ENCODE measurements at regions not wholly inside any gene's neighbourhood (a gene's known extent, or its start where the extent isn't known, plus 50 kb on each side); places are given as distances from the start of the nearest gene placed in this dataset.

DNA sequence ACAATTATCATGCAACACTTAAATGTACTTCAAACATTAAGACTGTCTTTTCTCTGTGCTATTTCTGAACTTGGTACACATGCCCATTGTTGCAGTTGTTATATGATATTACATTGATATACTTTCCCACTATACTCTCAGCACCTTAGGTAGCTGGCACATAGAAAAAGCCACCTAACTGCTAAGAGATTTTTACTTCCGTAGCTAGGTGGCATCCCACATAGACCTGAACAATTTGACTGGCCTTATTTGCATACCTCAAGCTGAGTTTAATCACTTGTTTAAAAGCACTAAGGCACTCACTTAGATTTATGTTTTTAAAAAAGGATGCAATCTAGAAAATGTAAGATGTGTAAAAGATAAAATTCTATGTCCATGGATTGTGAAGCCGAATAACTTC lies 194.2 kb downstream of the POU4F1 start:
- DNase-seq (ENCODE audit: low read depth): no peak
- TF ChIP-seq, protein P1, sequence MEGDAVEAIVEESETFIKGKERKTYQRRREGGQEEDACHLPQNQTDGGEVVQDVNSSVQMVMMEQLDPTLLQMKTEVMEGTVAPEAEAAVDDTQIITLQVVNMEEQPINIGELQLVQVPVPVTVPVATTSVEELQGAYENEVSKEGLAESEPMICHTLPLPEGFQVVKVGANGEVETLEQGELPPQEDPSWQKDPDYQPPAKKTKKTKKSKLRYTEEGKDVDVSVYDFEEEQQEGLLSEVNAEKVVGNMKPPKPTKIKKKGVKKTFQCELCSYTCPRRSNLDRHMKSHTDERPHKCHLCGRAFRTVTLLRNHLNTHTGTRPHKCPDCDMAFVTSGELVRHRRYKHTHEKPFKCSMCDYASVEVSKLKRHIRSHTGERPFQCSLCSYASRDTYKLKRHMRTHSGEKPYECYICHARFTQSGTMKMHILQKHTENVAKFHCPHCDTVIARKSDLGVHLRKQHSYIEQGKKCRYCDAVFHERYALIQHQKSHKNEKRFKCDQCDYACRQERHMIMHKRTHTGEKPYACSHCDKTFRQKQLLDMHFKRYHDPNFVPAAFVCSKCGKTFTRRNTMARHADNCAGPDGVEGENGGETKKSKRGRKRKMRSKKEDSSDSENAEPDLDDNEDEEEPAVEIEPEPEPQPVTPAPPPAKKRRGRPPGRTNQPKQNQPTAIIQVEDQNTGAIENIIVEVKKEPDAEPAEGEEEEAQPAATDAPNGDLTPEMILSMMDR (IDR thresholded peaks at IDR 0.05; ENCODE audit: insufficient read depth, low read depth, low read length): no peak
- H3K4me3 ChIP-seq (ENCODE audit: low read depth, low read length): no peak overlapping the region

DNA sequence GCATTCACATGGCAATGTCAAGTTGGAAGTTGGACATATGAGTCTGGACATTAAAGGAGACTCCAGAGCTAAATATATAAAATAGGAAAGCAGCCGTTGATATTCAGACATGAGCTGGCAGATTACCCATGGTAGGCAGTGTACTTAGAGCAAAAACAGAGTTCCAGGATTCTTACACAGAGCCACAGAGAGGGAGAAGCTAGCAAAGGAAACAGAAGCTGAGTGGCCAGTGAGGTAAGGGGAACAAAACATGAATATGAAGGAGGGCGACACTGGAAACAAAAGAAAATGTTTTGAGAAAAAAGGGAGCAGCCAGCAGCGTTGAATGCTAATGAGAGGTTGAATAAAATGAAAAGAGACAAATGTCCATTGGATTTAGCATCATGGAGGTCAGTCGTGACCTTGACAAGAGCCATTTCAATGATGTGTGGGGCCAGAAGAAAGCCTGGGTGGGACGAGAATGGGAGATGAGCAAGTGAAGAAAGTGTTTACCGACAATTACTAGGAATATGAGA lies 198.4 kb downstream of the POU4F1 start:
- TF ChIP-seq, protein P1 (IDR thresholded peaks at IDR 0.05; ENCODE audit: insufficient read depth, low read depth, low read length): no peak
- no peak for DNase-seq (ENCODE audit: low read depth)
- H3K4me3 ChIP-seq (ENCODE audit: low read depth, low read length): no peak overlapping the region

DNA sequence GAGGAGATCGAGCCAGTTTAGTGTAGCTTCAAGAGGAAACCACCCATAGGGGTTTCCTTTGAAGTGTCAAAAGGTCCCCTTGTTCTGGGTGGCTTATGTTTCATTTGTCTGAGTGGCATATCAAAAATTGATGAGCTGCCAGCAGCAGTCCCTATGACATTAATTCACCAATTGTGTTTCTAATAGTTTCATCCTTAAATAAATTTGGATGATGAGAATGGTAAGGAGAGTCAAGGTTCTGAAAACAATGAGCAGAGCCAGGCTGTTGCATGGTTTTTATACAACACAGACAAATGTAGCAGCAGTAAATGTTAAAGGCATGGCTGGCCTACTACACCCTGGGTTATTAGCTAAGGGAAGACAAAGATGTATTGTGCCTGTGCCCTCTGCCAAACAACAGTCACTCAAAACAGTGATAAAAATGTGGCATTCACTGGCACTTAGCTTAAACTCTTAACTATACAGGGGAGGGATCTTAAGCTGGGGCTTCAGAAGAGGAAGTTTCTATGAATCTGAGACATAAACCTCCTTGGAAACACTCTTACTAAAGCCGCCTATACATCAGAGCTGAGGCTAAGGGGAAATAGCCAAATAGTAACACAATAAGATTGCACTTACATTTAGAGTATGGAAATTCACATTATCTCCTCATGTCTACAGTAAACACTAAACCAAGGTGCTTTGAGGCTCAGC lies 200.5 kb downstream of the POU4F1 start:
- no peak for DNase-seq (ENCODE audit: low read depth)
- TF ChIP-seq, protein P1 (IDR thresholded peaks at IDR 0.05; ENCODE audit: insufficient read depth, low read depth, low read length): no peak
- H3K4me3 ChIP-seq (ENCODE audit: low read depth, low read length): no peak overlapping the region

DNA sequence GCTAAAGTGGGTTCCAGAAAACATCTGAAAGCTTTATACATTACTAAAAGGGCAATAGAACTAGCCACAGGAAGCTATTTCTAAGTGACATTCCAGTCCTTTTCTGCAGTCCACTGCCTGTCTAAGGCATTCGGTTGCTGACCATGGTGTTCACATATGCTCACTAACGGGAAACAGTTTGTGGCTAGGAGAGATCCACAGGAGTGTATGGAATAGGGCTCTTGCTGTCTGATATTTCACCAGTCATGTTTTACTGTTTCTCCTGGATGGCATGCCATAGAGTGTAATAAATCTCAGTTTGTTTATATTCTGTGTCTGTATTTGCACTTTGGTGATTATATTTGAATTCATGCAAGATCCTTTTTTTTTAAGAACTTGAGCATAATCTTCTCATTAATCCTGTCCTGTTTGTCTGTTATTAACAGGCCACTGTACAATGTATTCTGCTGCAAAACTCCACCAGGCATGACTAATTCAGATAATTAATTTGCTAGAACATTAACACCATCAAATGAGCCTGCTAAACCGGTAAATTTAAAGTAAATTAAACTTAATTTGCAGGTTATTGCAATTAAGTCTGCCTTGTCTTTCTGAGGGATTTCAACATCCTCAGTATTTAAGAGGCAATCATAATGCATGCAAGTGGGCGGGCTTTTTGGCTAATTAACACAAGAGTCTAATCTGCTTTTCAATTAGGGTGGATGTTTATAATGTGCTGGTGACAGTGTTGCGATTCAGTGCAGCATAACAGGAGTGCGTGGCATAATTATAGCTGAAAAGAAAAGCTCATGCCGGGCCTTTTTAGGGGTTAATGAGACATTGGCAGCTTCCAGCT lies 201.3 kb downstream of the POU4F1 start:
- TF ChIP-seq, protein P1 (IDR thresholded peaks at IDR 0.05; ENCODE audit: insufficient read depth, low read depth, low read length): no peak
- no peak overlapping the region for H3K4me3 ChIP-seq (ENCODE audit: low read depth, low read length)
- no peak for DNase-seq (ENCODE audit: low read depth)

DNA sequence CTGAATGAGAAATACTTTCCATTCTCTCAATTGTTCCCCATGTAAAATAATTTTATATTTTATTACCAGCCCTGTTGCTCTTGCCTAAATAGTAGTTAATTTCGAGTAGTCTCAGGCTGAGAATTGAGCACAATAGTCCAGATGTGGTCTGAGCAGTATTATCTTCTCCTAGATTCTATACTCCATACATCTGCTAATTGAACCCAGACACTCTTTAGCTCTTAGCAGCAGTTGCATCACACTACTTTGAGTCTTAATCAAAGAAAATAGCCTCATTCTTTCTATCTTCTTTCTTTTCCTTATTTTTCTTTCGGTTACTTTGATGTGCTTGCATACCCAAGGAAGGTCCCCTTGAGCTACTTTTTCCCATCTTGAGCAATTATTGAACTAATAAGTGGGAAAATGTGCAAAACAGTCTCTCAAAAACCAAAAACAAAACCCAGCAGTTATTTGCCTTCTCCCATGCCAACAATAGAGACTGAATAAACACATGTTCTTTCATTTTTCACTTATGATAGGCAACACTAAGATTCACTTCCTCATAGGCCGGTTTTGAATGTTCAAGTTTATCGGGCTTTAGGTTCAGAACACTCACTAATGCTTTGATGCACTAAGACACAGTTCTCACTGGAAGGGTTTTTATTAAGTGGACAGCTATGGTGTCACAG lies 204.5 kb downstream of the POU4F1 start:
- H3K4me3 ChIP-seq (ENCODE audit: low read depth, low read length): no peak overlapping the region
- DNase-seq (ENCODE audit: low read depth): no peak
- TF ChIP-seq, protein P1 (IDR thresholded peaks at IDR 0.05; ENCODE audit: insufficient read depth, low read depth, low read length): no peak

DNA sequence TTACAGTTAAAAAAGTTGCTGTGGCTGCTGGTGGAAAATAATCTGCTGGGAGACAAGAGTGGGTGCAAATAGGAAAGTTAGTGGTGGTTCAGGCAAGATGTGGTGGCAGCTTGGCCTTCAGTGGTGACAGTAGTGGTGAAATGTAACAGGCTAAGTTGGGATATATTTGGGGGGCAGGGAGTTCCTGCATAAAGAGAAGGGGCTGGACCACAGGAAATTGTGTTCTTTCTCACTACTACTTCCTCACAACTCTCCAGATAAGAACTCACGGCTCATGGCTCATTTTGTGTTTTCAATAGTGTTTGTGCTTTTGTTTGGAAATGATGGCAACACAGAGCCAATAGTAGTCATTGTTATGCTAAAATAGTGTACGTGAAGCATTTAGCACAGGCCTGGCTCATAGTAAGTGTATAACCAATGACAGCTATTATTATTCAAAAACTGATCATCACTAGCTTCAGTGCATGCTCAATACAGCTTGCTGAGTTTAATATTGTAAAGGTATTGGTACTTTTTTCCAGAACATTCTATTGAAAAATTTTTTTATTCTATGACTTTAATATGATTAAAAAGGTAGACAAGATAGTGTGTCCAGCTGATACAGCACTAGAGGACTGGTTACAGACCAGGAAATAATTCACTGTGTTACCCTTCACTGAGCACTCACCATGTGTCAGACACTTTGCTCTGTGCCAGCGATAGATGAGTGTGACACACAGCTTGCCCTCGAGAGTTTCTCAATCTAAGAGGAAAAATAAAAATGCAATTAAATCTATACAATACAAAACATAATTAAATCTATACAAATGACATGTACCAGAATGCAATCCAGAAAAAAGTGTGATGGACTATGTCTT lies 209.8 kb downstream of the POU4F1 start:
- no peak overlapping the region for H3K4me3 ChIP-seq (ENCODE audit: low read depth, low read length)
- TF ChIP-seq, protein P1 (IDR thresholded peaks at IDR 0.05; ENCODE audit: insufficient read depth, low read depth, low read length): no peak
- no peak for DNase-seq (ENCODE audit: low read depth)

Data from fibroblast of villous mesenchyme (primary cell).